Spleen (tissue), 7 donors: ENCODE measurements at regions not wholly inside any gene's neighbourhood (a gene's known extent, or its start where the extent isn't known, plus 50 kb on each side); places are given as distances from the start of the nearest gene placed in this dataset.

Experiments
- POLR2A ChIP-seq, 3 donors: fragments of 450-650 bp; IDR thresholded peaks; one replicate each; pipeline ENCODE4 v1.5.1; 2017; ENCODE audit warnings: antibody characterized with exemption in 3 of 3, mild to moderate bottlenecking in 1 of 3
- POLR2AphosphoS5 ChIP-seq, 3 donors: sonication (generic); formaldehyde crosslinking; IDR thresholded peaks; one replicate each; pipeline ENCODE4 v1.5.1; 2017; ENCODE audit warnings: antibody characterized with exemption in 3 of 3
- TF ChIP-seq, protein P1 (sequence below), 11 experiments: fragments of 200-600 bp in 7 of 11; fragments of 450-650 bp in 4 of 11; sonication (generic) in 4 of 11; IDR thresholded peaks in 8 of 11; conservative IDR thresholded peaks in 3 of 11; 1 replicate in 7 of 11; 2 replicates in 4 of 11; pipeline versions ENCODE4 v1.4.0 to v1.8.0; 2016 to 2021; ENCODE audit warnings: antibody characterized with exemption in 11 of 11, inconsistent platforms in 4 of 11, mild to moderate bottlenecking in 1 of 11
- donor health status: DM: no; HTN: no; CAD: no; lungs with moderate emphysema.
- donor health status: DM: no; HTN: no; CAD: no.
- donor health status: DM: no; HTN: no; CAD: no.

DNA sequence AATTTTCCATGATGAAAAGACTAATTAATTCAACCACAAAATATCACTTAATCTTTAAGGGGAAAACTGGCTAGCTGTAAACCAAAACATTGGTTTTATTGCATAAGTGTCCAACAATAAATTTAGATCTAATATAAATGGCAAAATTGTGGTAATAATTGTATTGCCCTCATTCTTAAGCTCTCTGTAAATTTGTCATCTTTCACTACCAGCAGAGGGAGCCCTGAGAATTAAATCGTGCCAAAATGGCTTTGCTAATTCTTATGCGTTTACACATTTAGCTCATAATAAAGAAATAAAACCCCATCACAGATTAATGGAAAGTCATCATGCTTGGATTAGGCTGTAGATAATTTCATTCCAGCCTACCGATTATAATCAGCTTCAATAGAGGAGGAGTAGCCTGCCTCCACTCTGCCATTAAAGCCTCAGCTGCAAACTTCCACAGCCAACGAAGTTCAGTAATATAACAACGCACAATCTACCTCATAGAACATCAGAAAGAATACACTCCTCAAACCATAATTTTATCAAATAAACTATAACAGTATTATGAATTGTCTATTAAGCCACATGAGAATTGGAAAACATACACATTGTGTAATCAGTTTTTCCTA lies 70.0 kb upstream of the ATP5MC3 start:
- TF ChIP-seq, protein P1, sequence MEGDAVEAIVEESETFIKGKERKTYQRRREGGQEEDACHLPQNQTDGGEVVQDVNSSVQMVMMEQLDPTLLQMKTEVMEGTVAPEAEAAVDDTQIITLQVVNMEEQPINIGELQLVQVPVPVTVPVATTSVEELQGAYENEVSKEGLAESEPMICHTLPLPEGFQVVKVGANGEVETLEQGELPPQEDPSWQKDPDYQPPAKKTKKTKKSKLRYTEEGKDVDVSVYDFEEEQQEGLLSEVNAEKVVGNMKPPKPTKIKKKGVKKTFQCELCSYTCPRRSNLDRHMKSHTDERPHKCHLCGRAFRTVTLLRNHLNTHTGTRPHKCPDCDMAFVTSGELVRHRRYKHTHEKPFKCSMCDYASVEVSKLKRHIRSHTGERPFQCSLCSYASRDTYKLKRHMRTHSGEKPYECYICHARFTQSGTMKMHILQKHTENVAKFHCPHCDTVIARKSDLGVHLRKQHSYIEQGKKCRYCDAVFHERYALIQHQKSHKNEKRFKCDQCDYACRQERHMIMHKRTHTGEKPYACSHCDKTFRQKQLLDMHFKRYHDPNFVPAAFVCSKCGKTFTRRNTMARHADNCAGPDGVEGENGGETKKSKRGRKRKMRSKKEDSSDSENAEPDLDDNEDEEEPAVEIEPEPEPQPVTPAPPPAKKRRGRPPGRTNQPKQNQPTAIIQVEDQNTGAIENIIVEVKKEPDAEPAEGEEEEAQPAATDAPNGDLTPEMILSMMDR (IDR thresholded peaks at IDR 0.05 in 8 of 11, conservative IDR thresholded peaks at IDR 0.05 in 3 of 11): peak in 8 of 11 experiments; percentile 21 to 56 (median 44)
- TF ChIP-seq POLR2A (IDR thresholded peaks at IDR 0.05) (no peak), POLR2AphosphoS5 (IDR thresholded peaks at IDR 0.05) (no peak)
